Prostate gland (tissue), 2 donors: ENCODE measurements at regions not wholly inside any gene's neighbourhood (a gene's known extent, or its start where the extent isn't known, plus 50 kb on each side); places are given as distances from the start of the nearest gene placed in this dataset.

ENCODE experiments used
- CTCF ChIP-seq, 4 experiments: fragments of 200-600 bp in 2 of 4; fragments of 450-650 bp in 2 of 4; sonication (generic) in 2 of 4; IDR thresholded peaks; 1 replicate in 3 of 4; 2 replicates in 1 of 4; pipeline ENCODE4 v1.5.1; 2016 to 2019; ENCODE audit warnings: antibody characterized with exemption in 4 of 4, mild to moderate bottlenecking in 2 of 4, moderate library complexity in 2 of 4
- POLR2A ChIP-seq: fragments of 450-650 bp; IDR thresholded peaks from one replicate; pipeline ENCODE4 v1.6.1; 2016; ENCODE audit warnings: antibody characterized with exemption, mild to moderate bottlenecking
- POLR2AphosphoS5 ChIP-seq: sonication (generic); formaldehyde crosslinking; IDR thresholded peaks from one replicate; pipeline ENCODE4 v1.6.1; 2017; ENCODE audit warnings: antibody characterized with exemption

DNA sequence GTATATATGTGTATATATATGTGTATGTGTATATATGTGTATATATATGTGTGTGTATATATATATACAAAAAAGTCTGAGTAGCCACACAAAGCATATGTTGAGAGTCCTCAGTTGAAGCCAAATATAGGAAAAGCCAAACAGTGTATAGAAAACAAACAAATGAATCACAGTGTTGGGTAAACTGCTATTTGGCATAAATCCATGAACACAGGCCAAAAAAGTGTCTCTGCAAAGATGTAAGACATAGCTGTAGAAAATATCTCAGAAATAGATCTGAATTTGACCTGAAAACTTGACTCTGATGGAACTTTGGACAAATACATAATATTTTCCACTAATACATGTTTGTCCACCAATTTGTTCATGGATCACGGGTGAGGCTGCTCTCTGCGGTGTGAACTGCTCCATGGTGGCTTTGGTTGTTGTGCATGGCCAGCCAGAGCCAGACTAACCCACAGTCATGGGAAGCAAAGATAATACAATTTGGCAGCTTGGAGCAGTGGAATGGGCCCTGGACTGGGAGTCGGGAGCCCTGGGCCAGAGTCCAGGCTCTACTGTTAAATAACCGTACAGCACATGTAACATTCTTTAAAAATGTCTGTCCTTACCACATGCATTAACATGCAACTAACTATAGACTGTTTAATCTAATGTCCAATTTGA lies 76.9 kb upstream of the EED start:
- TF ChIP-seq POLR2A (no peak), CTCF (IDR thresholded peaks at IDR 0.05) (no peak), POLR2AphosphoS5 (no peak)
